Caco-2 (cell line): ENCODE measurements at regions not wholly inside any gene's neighbourhood (a gene's known extent, or its start where the extent isn't known, plus 50 kb on each side); places are given as distances from the start of the nearest gene placed in this dataset.

ENCODE experiments used
- BruUV-seq: library from RNA; stranded (reverse); fragments of 400-500 nt; replicated peaks from 2 replicates; lab custom pipeline; 2021; lab: Mats Ljungman, UMichigan
- CTCF ChIA-PET: fragments of 300-600 bp; sonication (Branson Sonifier 250); formaldehyde crosslinking; loops from one replicate; lab custom pipeline; 2022; ENCODE audit warnings: antibody characterized with exemption; lab: Charles Lee
- POLR2A ChIA-PET: fragments of 300-600 bp; sonication (Branson Sonifier 250); formaldehyde crosslinking; loops from one replicate; lab custom pipeline; 2022; ENCODE audit warnings: antibody characterized with exemption; lab: Charles Lee
- DNase-seq, 2 experiments: peaks; one replicate each; pipeline versions ENCODE4 v3.0.0 to v3.0.0-alpha.2; 2020 to 2022
- H3K27me3 ChIP-seq: replicated peaks from 2 replicates; pipeline ENCODE4 v1.6.0; 2011; ENCODE audit warnings: low read length; ENCODE audit not compliant: control insufficient read depth, insufficient read depth
- H3K36me3 ChIP-seq: 2 replicates; pipeline ENCODE4 v1.5.1; 2011; ENCODE audit warnings: low read length; ENCODE audit not compliant: control insufficient read depth, insufficient read depth
- H3K4me1 ChIP-seq: fragments of 250-450 bp; sonication (Bioruptor Pico); 2 replicates; pipeline ENCODE4 v1.5.1; 2020; ENCODE audit warnings: mild to moderate bottlenecking
- H3K4me3 ChIP-seq: 2 replicates; pipeline ENCODE4 v1.5.1; 2011; ENCODE audit warnings: low read depth, mild to moderate bottlenecking, control low read depth, low read length
- H3K9me3 ChIP-seq: fragments of 250-450 bp; sonication (Bioruptor Pico); 2 replicates; pipeline ENCODE4 v1.5.1; 2020; ENCODE audit warnings: mild to moderate bottlenecking, moderate library complexity
- H3K27ac Mint-ChIP-seq: one replicate; pipeline ENCODE4 v1.8.0; 2022; ENCODE audit warnings: mixed read lengths; ENCODE audit not compliant: unreplicated experiment
- H3K27me3 Mint-ChIP-seq: one replicate; pipeline ENCODE4 v1.8.0; 2022; ENCODE audit warnings: mixed read lengths; ENCODE audit not compliant: insufficient read depth, unreplicated experiment
- H3K36me3 Mint-ChIP-seq: one replicate; pipeline ENCODE4 v1.8.0; 2022; ENCODE audit warnings: mild to moderate bottlenecking, mixed read lengths; ENCODE audit not compliant: insufficient read depth, unreplicated experiment
- H3K4me1 Mint-ChIP-seq: one replicate; pipeline ENCODE4 v1.8.0; 2022; ENCODE audit warnings: low read depth, mixed read lengths; ENCODE audit not compliant: unreplicated experiment
- H3K4me3 Mint-ChIP-seq: one replicate; pipeline ENCODE4 v1.8.0; 2022; ENCODE audit warnings: mild to moderate bottlenecking, moderate library complexity, mixed read lengths; ENCODE audit not compliant: unreplicated experiment
- H3K9me3 Mint-ChIP-seq: one replicate; pipeline ENCODE4 v1.8.0; 2022; ENCODE audit warnings: mixed read lengths; ENCODE audit not compliant: unreplicated experiment
- intact Hi-C: fragments of 100-400 bp; cut with micrococcal nuclease; formaldehyde crosslinking; loops from one replicate; pipeline ENCODE4 v1.10.0; 2022; ENCODE audit not compliant: unreplicated experiment
- TF ChIP-seq, protein P1 (sequence below), 2 experiments: fragments of 200-600 bp in 1 of 2; IDR thresholded peaks; 1 replicate in 1 of 2; 2 replicates in 1 of 2; pipeline versions ENCODE4 v1.5.1 to v1.8.0; 2011 to 2022; ENCODE audit warnings: antibody characterized with exemption in 1 of 2, control low read depth in 1 of 2, inconsistent platforms in 1 of 2, low read depth in 1 of 2, low read length in 1 of 2, mild to moderate bottlenecking in 1 of 2, moderate library complexity in 1 of 2; ENCODE audit not compliant: insufficient read depth in 1 of 2, severe bottlenecking in 1 of 2, unreplicated experiment in 1 of 2

GRCh38 chr7:69342154-69342884, 256.0 kb upstream of the AUTS2 start:
- Histone ChIP-seq H3K9me3 (no peaks in the 10 kb centered on the region), H3K27me3 (no peaks in the 10 kb centered on the region), H3K36me3 (no peaks in the 10 kb centered on the region), H3K4me3 (no peak overlapping the region), H3K4me1 (no peaks in the 10 kb centered on the region)
- intact Hi-C loops, result no loop called here
- Mint-ChIP-seq H3K27me3 (no peaks in the 10 kb centered on the region), H3K4me1 (no peaks in the 10 kb centered on the region), H3K9me3 (peaks cover 22% of the 10 kb centered on the region), H3K4me3 (no peak overlapping the region), H3K27ac (no peak overlapping the region), H3K36me3 (no peaks in the 10 kb centered on the region)
- CTCF ChIA-PET, result no interaction called here
- no peak for DNase-seq
- no TSS peak for BruUV-seq
- POLR2A ChIA-PET, result no interaction called here
- TF ChIP-seq, protein P1, sequence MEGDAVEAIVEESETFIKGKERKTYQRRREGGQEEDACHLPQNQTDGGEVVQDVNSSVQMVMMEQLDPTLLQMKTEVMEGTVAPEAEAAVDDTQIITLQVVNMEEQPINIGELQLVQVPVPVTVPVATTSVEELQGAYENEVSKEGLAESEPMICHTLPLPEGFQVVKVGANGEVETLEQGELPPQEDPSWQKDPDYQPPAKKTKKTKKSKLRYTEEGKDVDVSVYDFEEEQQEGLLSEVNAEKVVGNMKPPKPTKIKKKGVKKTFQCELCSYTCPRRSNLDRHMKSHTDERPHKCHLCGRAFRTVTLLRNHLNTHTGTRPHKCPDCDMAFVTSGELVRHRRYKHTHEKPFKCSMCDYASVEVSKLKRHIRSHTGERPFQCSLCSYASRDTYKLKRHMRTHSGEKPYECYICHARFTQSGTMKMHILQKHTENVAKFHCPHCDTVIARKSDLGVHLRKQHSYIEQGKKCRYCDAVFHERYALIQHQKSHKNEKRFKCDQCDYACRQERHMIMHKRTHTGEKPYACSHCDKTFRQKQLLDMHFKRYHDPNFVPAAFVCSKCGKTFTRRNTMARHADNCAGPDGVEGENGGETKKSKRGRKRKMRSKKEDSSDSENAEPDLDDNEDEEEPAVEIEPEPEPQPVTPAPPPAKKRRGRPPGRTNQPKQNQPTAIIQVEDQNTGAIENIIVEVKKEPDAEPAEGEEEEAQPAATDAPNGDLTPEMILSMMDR (IDR thresholded peaks at IDR 0.05; ENCODE audit: insufficient read depth in 1 of 2, low read depth in 1 of 2, low read length in 1 of 2, severe bottlenecking in 1 of 2, unreplicated experiment in 1 of 2), result no peak

DNA sequence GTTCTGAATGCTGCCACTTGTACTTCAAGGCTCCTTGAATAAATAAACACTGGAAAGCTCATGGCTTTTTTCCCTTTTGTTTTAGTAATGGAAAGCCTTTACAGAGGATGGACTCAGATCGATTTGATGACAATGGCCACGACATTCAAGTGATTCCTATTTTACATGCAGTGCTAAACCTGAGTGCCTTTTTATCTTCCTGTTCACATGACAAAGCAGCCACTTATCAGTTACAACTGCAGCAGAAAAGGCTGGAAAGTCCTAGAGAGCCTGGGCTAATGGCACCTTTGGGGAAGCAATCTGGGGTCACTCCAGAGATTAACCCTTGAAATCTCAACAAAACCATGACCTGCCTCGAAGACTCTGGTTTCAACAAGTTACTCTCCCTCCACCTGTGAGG, 249.0 kb upstream of the AUTS2 start:
- H3K36me3 Mint-ChIP-seq, result no peaks in the 10 kb centered on the region
- no peak overlapping the region for H3K4me3 Mint-ChIP-seq
- H3K9me3 Mint-ChIP-seq, result peaks cover 4% of the 10 kb centered on the region
- H3K4me1 Mint-ChIP-seq, result no peaks in the 10 kb centered on the region
- no peaks in the 10 kb centered on the region for H3K27me3 ChIP-seq
- intact Hi-C loops, result no loop called here
- no peak overlapping the region for H3K4me3 ChIP-seq
- CTCF ChIA-PET, result no interaction called here
- BruUV-seq, result no TSS peak
- no peaks in the 10 kb centered on the region for H3K36me3 ChIP-seq
- no peaks in the 10 kb centered on the region for H3K4me1 ChIP-seq
- H3K27ac Mint-ChIP-seq, result no peak overlapping the region
- POLR2A ChIA-PET, result no interaction called here
- H3K9me3 ChIP-seq, result no peaks in the 10 kb centered on the region
- TF ChIP-seq, protein P1 (IDR thresholded peaks at IDR 0.05; ENCODE audit: insufficient read depth in 1 of 2, low read depth in 1 of 2, low read length in 1 of 2, severe bottlenecking in 1 of 2, unreplicated experiment in 1 of 2), result no peak
- peaks cover 2% of the 10 kb centered on the region for H3K27me3 Mint-ChIP-seq
- no peak for DNase-seq

DNA sequence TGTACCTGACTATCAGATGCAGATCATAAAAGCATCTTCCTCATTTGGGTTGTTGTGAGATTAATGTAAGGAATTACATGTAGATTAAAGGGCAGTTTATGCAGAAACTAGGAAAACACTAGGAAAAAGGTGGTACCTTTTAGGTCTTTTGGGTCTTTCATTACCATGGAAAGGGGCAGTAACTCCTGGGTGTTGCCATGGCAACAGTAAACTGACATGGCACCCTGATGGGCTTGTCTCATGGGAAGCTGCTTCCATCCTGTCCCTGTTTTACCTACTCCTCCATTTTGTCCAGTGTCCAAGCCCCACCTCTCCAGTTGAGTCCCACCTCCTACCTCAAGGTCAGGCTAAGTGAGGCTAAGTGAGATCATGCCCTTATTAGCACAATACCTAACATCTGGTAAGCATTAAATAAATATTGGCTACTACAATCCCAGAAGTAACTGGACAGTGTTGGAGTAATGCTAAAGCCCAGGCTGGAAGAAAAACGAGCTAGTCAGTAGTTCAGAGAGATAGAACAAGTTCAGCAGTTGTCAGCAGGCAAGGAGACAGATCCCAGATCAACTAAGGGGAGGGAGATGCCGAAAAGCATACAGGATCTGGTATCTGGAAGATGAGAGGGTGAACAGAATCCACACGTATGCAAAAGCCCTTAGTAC, 240.0 kb upstream of the AUTS2 start:
- TF ChIP-seq, protein P1 (IDR thresholded peaks at IDR 0.05; ENCODE audit: insufficient read depth in 1 of 2, low read depth in 1 of 2, low read length in 1 of 2, severe bottlenecking in 1 of 2, unreplicated experiment in 1 of 2), result no peak
- Histone ChIP-seq H3K9me3 (no peaks in the 10 kb centered on the region), H3K27me3 (no peaks in the 10 kb centered on the region), H3K36me3 (no peaks in the 10 kb centered on the region), H3K4me3 (no peak overlapping the region), H3K4me1 (no peaks in the 10 kb centered on the region)
- H3K4me1 Mint-ChIP-seq, result no peaks in the 10 kb centered on the region
- CTCF ChIA-PET, result no interaction called here
- POLR2A ChIA-PET, result no interaction called here
- DNase-seq, result no peak
- BruUV-seq, result no TSS peak
- no peak overlapping the region for H3K4me3 Mint-ChIP-seq
- intact Hi-C loops, result no loop called here
- H3K27me3 Mint-ChIP-seq, result peaks cover 5% of the 10 kb centered on the region
- H3K36me3 Mint-ChIP-seq, result no peaks in the 10 kb centered on the region
- H3K9me3 Mint-ChIP-seq, result no peaks in the 10 kb centered on the region
- H3K27ac Mint-ChIP-seq, result no peak overlapping the region
